ENCODE measurements at regions not wholly inside any gene's neighbourhood (a gene's known extent, or its start where the extent isn't known, plus 50 kb on each side); places are given as distances from the start of the nearest gene placed in this dataset.

DNA sequence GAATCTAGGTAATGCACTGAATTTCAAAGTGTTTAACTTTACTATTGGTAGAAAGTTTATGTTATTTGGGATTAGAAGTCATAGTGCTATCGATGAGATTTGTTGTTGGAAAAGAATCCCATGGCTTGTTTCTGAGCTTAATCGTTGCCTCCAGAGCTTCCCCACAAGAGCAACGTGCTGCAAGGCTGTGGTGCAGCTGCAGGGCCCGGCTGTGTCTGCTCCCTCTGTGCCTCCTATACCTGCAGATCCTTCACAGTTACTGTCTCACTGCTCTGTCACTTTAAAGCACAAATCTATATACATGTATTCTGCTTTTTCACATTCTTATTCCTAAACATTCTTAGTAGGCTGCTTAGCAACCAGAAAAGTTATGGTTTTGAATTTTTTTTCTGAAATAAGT, 826.6 kb upstream of the COBL start:
- no peak overlapping the region for H3K27ac ChIP-seq (ENCODE audit: low read length)
- H3K27me3 ChIP-seq (ENCODE audit: low read depth, low read length), result no peaks in the 10 kb centered on the region
- H3K4me3 ChIP-seq (ENCODE audit: low read depth in 1 of 2, low read length in 2 of 2), result no peak overlapping the region
- no peaks in the 10 kb centered on the region for H3K4me1 ChIP-seq (ENCODE audit: control insufficient read depth in 1 of 2, insufficient read depth in 2 of 2, low read length in 2 of 2)
- H3K9me3 ChIP-seq (ENCODE audit: control insufficient read depth in 1 of 2, low read length in 2 of 2), result no peaks in the 10 kb centered on the region
- H3K36me3 ChIP-seq (ENCODE audit: control insufficient read depth in 1 of 2, insufficient read depth in 2 of 2, low read length in 2 of 2), result no peaks in the 10 kb centered on the region

DNA sequence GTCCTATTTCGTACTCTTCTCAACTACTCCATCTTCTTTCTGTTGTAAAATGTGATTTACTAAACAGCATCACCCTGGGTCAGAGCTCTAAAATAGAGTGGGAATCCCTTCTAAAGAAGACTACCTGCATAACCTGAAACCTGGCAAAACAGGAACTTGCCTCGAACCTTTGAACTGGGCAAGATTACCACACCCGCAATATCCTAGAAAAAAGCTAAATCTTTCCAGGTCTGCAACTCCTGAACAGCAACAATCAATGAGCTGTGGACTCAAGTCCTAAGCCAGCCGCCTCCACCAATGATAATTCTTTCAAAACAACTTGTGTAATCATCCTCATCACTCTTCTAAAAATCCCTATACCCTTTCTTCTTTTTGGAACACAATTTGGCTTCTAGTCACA, 824.2 kb upstream of the COBL start:
- no peaks in the 10 kb centered on the region for H3K9me3 ChIP-seq (ENCODE audit: control insufficient read depth in 1 of 2, low read length in 2 of 2)
- no peaks in the 10 kb centered on the region for H3K4me1 ChIP-seq (ENCODE audit: control insufficient read depth in 1 of 2, insufficient read depth in 2 of 2, low read length in 2 of 2)
- no peaks in the 10 kb centered on the region for H3K36me3 ChIP-seq (ENCODE audit: control insufficient read depth in 1 of 2, insufficient read depth in 2 of 2, low read length in 2 of 2)
- no peak overlapping the region for H3K27ac ChIP-seq (ENCODE audit: low read length)
- no peak overlapping the region for H3K4me3 ChIP-seq (ENCODE audit: low read depth in 1 of 2, low read length in 2 of 2)
- no peaks in the 10 kb centered on the region for H3K27me3 ChIP-seq (ENCODE audit: low read depth, low read length)

GRCh38 chr7:52135403-52135802, 818.8 kb upstream of the COBL start:
- H3K27ac ChIP-seq (ENCODE audit: low read length), result no peak overlapping the region
- no peaks in the 10 kb centered on the region for H3K36me3 ChIP-seq (ENCODE audit: control insufficient read depth in 1 of 2, insufficient read depth in 2 of 2, low read length in 2 of 2)
- no peak overlapping the region for H3K4me3 ChIP-seq (ENCODE audit: low read depth in 1 of 2, low read length in 2 of 2)
- no peaks in the 10 kb centered on the region for H3K4me1 ChIP-seq (ENCODE audit: control insufficient read depth in 1 of 2, insufficient read depth in 2 of 2, low read length in 2 of 2)
- H3K27me3 ChIP-seq (ENCODE audit: low read depth, low read length), result no peaks in the 10 kb centered on the region
- H3K9me3 ChIP-seq (ENCODE audit: control insufficient read depth in 1 of 2, low read length in 2 of 2), result no peaks in the 10 kb centered on the region

DNA sequence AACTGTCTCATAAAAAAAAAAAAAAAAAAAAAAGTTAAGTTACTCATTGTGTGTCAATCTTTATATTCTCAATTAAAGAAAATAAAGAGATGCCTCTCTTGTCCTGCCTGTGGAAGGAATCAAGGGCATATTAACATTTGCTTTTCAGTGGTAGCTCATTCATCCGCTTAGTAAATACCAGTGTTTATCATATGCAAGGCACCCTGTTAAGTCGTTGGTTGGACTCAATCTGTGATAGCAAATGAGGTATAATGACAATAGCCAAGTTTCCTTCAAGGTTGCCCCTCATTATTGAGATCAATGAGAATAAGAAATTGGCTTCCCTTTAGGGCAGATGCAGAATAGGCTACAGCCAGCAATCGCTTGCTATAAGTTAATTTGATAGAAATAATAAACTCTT, 812.7 kb upstream of the COBL start:
- Histone ChIP-seq H3K36me3 (ENCODE audit: control insufficient read depth in 1 of 2, insufficient read depth in 2 of 2, low read length in 2 of 2) (no peaks in the 10 kb centered on the region), H3K4me3 (ENCODE audit: low read depth in 1 of 2, low read length in 2 of 2) (no peak overlapping the region), H3K9me3 (ENCODE audit: control insufficient read depth in 1 of 2, low read length in 2 of 2) (no peaks in the 10 kb centered on the region), H3K4me1 (ENCODE audit: control insufficient read depth in 1 of 2, insufficient read depth in 2 of 2, low read length in 2 of 2) (no peaks in the 10 kb centered on the region), H3K27ac (ENCODE audit: low read length) (no peak overlapping the region), H3K27me3 (ENCODE audit: low read depth, low read length) (no peaks in the 10 kb centered on the region)

- H3K4me1 ChIP-seq (ENCODE audit: control insufficient read depth in 1 of 2, insufficient read depth in 2 of 2, low read length in 2 of 2), result no peaks in the 10 kb centered on the region
- H3K27me3 ChIP-seq (ENCODE audit: low read depth, low read length), result no peaks in the 10 kb centered on the region
- H3K4me3 ChIP-seq (ENCODE audit: low read depth in 1 of 2, low read length in 2 of 2), result no peak overlapping the region
- H3K36me3 ChIP-seq (ENCODE audit: control insufficient read depth in 1 of 2, insufficient read depth in 2 of 2, low read length in 2 of 2), result no peaks in the 10 kb centered on the region
- no peaks in the 10 kb centered on the region for H3K9me3 ChIP-seq (ENCODE audit: control insufficient read depth in 1 of 2, low read length in 2 of 2)
- no peak overlapping the region for H3K27ac ChIP-seq (ENCODE audit: low read length)
Measured at GRCh38 chr7:52120912-52121311, 804.3 kb upstream of the COBL start.

- no peak overlapping the region for H3K4me3 ChIP-seq (ENCODE audit: low read depth in 1 of 2, low read length in 2 of 2)
- H3K36me3 ChIP-seq (ENCODE audit: control insufficient read depth in 1 of 2, insufficient read depth in 2 of 2, low read length in 2 of 2), result no peaks in the 10 kb centered on the region
- no peaks in the 10 kb centered on the region for H3K4me1 ChIP-seq (ENCODE audit: control insufficient read depth in 1 of 2, insufficient read depth in 2 of 2, low read length in 2 of 2)
- H3K9me3 ChIP-seq (ENCODE audit: control insufficient read depth in 1 of 2, low read length in 2 of 2), result no peaks in the 10 kb centered on the region
- no peaks in the 10 kb centered on the region for H3K27me3 ChIP-seq (ENCODE audit: low read depth, low read length)
- no peak overlapping the region for H3K27ac ChIP-seq (ENCODE audit: low read length)
Measured at GRCh38 chr7:52119537-52119936, 802.9 kb upstream of the COBL start.

DNA sequence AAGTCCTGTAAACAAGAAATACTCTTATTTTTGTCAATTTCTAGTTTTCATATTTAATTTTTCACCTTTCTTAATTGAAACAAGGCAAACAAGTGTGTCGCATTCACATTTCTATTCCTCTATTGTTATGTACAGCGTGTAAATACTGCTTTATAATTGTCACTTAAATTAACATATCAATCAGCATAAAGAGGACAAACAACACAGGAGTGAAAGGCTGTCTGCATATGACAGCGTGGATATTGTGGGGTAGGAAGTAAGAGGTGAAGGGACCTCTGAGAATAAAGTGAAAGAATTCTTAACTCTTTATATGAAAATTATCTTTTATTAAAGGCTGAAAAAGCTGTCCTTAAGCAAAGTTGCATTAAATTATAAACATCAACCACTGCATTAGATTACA, 797.9 kb upstream of the COBL start:
- Histone ChIP-seq H3K27ac (ENCODE audit: low read length) (no peak overlapping the region), H3K27me3 (ENCODE audit: low read depth, low read length) (no peaks in the 10 kb centered on the region), H3K4me3 (ENCODE audit: low read depth in 1 of 2, low read length in 2 of 2) (no peak overlapping the region), H3K36me3 (ENCODE audit: control insufficient read depth in 1 of 2, insufficient read depth in 2 of 2, low read length in 2 of 2) (no peaks in the 10 kb centered on the region), H3K4me1 (ENCODE audit: control insufficient read depth in 1 of 2, insufficient read depth in 2 of 2, low read length in 2 of 2) (no peaks in the 10 kb centered on the region), H3K9me3 (ENCODE audit: control insufficient read depth in 1 of 2, low read length in 2 of 2) (no peaks in the 10 kb centered on the region)

DNA sequence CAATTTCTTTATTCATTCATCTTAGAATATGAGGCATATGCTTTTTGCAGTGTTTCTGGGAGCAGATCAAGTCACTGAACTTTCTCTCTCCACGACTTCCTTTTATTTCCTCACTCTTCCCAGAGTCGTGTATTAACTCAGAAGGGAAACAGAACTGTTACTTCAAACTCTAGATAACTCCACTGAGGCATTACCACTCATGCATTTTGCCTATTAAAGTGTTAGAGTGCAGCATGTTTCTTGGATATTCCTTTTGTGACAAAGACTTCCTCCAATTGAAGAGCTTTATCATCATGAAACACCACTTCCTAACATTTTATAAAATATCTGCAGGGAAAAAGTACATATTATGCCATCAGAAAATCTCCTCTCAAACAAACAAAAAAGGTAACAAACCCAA, 797.4 kb upstream of the COBL start:
- Histone ChIP-seq H3K27ac (ENCODE audit: low read length) (no peak overlapping the region), H3K4me3 (ENCODE audit: low read depth in 1 of 2, low read length in 2 of 2) (no peak overlapping the region), H3K4me1 (ENCODE audit: control insufficient read depth in 1 of 2, insufficient read depth in 2 of 2, low read length in 2 of 2) (no peaks in the 10 kb centered on the region), H3K9me3 (ENCODE audit: control insufficient read depth in 1 of 2, low read length in 2 of 2) (no peaks in the 10 kb centered on the region), H3K36me3 (ENCODE audit: control insufficient read depth in 1 of 2, insufficient read depth in 2 of 2, low read length in 2 of 2) (no peaks in the 10 kb centered on the region), H3K27me3 (ENCODE audit: low read depth, low read length) (no peaks in the 10 kb centered on the region)

DNA sequence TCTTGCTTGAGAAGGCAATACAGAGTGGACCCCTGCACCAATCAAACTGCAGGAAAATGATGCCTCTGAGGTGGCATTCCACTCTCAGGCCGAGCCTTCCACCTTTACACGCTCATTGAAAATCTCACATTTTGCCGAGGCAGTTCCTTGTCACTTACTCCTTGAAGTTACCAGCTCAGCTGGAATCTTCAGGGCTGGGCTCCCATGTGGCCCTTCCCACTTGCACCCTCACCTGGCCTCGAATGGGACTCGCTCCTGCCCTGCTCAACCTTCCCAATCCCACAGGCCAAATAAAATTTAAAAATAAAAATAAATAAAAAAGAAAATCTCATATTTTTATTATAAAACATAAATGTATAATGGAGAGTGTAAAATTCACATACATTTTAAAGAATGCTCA, 790.7 kb upstream of the COBL start:
- Histone ChIP-seq H3K27ac (ENCODE audit: low read length) (no peak overlapping the region), H3K4me1 (ENCODE audit: control insufficient read depth in 1 of 2, insufficient read depth in 2 of 2, low read length in 2 of 2) (no peaks in the 10 kb centered on the region), H3K36me3 (ENCODE audit: control insufficient read depth in 1 of 2, insufficient read depth in 2 of 2, low read length in 2 of 2) (no peaks in the 10 kb centered on the region), H3K27me3 (ENCODE audit: low read depth, low read length) (no peaks in the 10 kb centered on the region), H3K4me3 (ENCODE audit: low read depth in 1 of 2, low read length in 2 of 2) (no peak overlapping the region), H3K9me3 (ENCODE audit: control insufficient read depth in 1 of 2, low read length in 2 of 2) (no peaks in the 10 kb centered on the region)

GRCh38 chr7:52095861-52096260, 779.3 kb upstream of the COBL start:
- Histone ChIP-seq H3K27ac (ENCODE audit: low read length) (no peak overlapping the region), H3K4me1 (ENCODE audit: control insufficient read depth in 1 of 2, insufficient read depth in 2 of 2, low read length in 2 of 2) (no peaks in the 10 kb centered on the region), H3K27me3 (ENCODE audit: low read depth, low read length) (no peaks in the 10 kb centered on the region), H3K36me3 (ENCODE audit: control insufficient read depth in 1 of 2, insufficient read depth in 2 of 2, low read length in 2 of 2) (no peaks in the 10 kb centered on the region), H3K9me3 (ENCODE audit: control insufficient read depth in 1 of 2, low read length in 2 of 2) (peaks cover 0 to 8% of the 10 kb centered on the region in 2 donors), H3K4me3 (ENCODE audit: low read depth in 1 of 2, low read length in 2 of 2) (no peak overlapping the region)

DNA sequence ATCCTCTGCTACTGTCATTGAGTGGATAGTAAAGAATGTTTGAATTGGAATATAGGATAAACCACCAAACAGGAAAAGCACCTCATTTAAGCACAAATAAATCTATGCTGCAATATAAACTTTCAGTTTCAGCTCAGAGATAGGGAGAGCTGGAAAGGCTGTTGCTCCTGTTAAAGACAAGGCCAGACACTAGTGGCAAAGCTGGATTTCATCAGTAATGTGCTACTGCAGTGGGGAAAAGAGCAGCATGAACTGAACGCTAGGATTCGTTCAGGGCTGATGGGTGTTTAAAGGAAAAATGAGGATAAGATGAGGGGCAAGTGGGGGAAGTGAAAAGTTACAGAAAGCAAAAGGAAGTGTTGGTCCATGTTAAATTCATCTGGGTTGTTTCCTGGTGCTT, 775.4 kb upstream of the COBL start:
- no peaks in the 10 kb centered on the region for H3K36me3 ChIP-seq (ENCODE audit: control insufficient read depth in 1 of 2, insufficient read depth in 2 of 2, low read length in 2 of 2)
- no peak overlapping the region for H3K4me3 ChIP-seq (ENCODE audit: low read depth in 1 of 2, low read length in 2 of 2)
- H3K9me3 ChIP-seq (ENCODE audit: control insufficient read depth in 1 of 2, low read length in 2 of 2), result peaks cover 0 to 8% of the 10 kb centered on the region in 2 donors
- no peaks in the 10 kb centered on the region for H3K4me1 ChIP-seq (ENCODE audit: control insufficient read depth in 1 of 2, insufficient read depth in 2 of 2, low read length in 2 of 2)
- no peaks in the 10 kb centered on the region for H3K27me3 ChIP-seq (ENCODE audit: low read depth, low read length)
- H3K27ac ChIP-seq (ENCODE audit: low read length), result no peak overlapping the region

DNA sequence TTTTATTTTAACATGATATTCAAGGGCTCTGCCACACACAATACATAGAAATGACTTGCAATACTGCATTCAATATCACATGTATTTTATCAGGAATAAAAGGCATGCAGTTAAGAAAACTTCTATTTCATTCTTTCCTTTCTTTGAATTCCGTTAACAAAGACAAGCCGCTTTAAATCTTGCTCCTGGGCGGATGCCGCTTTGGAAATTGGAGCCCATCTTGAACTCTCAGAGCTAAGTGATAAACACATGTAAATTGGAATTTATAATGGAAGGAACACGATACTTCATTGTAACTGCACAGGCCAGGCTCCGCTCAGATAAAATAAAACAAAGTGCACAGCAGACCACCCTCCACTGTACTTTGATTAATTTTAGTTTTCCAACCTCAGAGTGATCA, 774.5 kb upstream of the COBL start:
- Histone ChIP-seq H3K9me3 (ENCODE audit: control insufficient read depth in 1 of 2, low read length in 2 of 2) (peaks cover 0 to 3% of the 10 kb centered on the region in 2 donors), H3K27me3 (ENCODE audit: low read depth, low read length) (no peaks in the 10 kb centered on the region), H3K4me1 (ENCODE audit: control insufficient read depth in 1 of 2, insufficient read depth in 2 of 2, low read length in 2 of 2) (no peaks in the 10 kb centered on the region)

More for the DNA sequence above, 774.5 kb upstream of the COBL start:
- Histone ChIP-seq H3K36me3 (ENCODE audit: control insufficient read depth in 1 of 2, insufficient read depth in 2 of 2, low read length in 2 of 2) (no peaks in the 10 kb centered on the region), H3K27ac (ENCODE audit: low read length) (no peak overlapping the region), H3K4me3 (ENCODE audit: low read depth in 1 of 2, low read length in 2 of 2) (no peak overlapping the region)

Measured in muscle layer of duodenum (tissue), 2 donors.